Caki2 (cell line): ENCODE measurements at regions not wholly inside any gene's neighbourhood (a gene's known extent, or its start where the extent isn't known, plus 50 kb on each side); places are given as distances from the start of the nearest gene placed in this dataset.

ENCODE experiments used
- DNase-seq: peaks from one replicate; pipeline ENCODE4 v3.0.0-alpha.2; 2015; ENCODE audit warnings: low read depth
- in situ Hi-C: cut with HindIII; loops from 2 replicates; pipeline ENCODE4 v1.10.0; 2016; ENCODE audit warnings: low sequenced_read_pairs, low pct_unique_long_range_greater_than_20kb, mixed read lengths

- in situ Hi-C loops, result no loop called here
- DNase-seq, result no peak
These were observed 386.5 kb downstream of the SHQ1 start for GRCh38 chr3:72461787-72462186.

GRCh38 chr3:72460205-72461174 is 387.8 kb downstream of the SHQ1 start:
- in situ Hi-C loops, result no loop called here

GRCh38 chr3:72459588-72459987 is 388.7 kb downstream of the SHQ1 start:
- in situ Hi-C loops, result no loop called here
- no peak for DNase-seq

More at GRCh38 chr3:72460205-72461174, 387.8 kb downstream of the SHQ1 start:
- no peak for DNase-seq

DNA sequence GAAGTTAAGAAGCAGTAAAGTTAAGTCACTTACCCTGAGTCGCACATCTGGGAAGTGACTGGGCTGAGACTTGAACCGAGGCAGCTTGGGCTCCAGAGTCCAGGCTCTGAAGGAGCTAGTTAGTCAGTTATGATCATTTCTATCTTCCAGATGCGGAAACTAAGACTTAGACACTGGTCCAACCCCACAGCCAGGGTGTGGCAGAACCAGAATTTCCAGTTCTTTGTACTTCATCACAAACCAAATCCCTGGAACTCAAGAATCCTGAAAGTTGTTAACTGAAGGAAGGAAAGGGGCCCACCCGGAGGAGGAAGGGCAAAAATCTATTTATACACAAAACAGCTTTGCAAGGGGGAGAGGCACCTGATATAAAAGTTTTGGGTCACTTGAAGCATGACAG is 389.9 kb downstream of the SHQ1 start:
- DNase-seq, result no peak
- in situ Hi-C loops, result no loop called here

DNA sequence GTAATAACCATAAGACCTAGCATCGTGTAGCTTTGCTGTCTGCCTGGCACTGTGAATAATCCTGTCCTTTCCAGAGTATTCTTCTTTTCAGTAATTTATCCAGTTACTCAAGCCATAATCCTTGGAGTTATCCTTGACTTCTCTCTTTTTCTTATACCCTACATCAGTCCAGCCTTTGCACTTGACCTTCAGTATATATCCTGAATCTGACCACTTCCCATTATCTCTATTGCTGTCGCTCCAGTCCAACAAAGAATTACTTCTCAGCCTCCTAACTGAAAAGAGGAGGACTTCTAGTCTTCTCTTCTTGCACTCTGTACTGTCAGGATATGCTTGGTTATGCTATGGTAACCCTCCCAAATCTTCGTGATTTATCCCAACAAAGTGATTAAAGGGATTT is 393.8 kb downstream of the SHQ1 start:
- no peak for DNase-seq
- in situ Hi-C loops, result no loop called here

DNA sequence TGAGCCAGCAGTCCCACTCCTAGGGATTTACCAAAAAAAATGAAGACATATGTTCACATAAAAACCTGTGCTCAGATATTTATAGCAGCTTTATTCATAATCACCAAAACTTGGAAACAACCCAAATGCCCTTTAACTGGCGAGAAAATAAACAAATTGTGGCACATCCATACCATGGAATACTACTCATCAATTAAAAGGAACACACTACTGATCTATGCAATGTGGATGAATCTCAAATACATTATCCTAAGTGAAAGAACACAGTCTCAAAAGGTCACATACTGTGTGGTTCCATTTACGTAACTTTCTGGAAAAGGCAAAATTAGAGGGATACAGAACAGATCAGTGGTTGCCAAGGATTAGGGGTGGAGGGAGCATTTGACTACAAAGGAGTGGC is 394.5 kb downstream of the SHQ1 start:
- DNase-seq, result no peak
- in situ Hi-C loops, result no loop called here

GRCh38 chr3:72452745-72453144 is 395.5 kb downstream of the SHQ1 start:
- in situ Hi-C loops, result no loop called here
- DNase-seq, result no peak

- in situ Hi-C loops, result no loop called here
- DNase-seq, result no peak
These were observed 396.4 kb downstream of the SHQ1 start for GRCh38 chr3:72451841-72452240.

GRCh38 chr3:72449551-72449950 is 398.7 kb downstream of the SHQ1 start:
- DNase-seq, result no peak
- in situ Hi-C loops, result no loop called here

GRCh38 chr3:72448858-72449257 is 399.4 kb downstream of the SHQ1 start:
- in situ Hi-C loops, result no loop called here

GRCh38 chr3:72448375-72448823 is 399.8 kb downstream of the SHQ1 start:
- in situ Hi-C loops, result no loop called here
- DNase-seq, result no peak

More at GRCh38 chr3:72448858-72449257, 399.4 kb downstream of the SHQ1 start:
- DNase-seq, result peak; percentile 30

- DNase-seq, result peak; percentile 61
- in situ Hi-C loops, result no loop called here
These were observed 400.9 kb downstream of the SHQ1 start for GRCh38 chr3:72447059-72447946.

DNA sequence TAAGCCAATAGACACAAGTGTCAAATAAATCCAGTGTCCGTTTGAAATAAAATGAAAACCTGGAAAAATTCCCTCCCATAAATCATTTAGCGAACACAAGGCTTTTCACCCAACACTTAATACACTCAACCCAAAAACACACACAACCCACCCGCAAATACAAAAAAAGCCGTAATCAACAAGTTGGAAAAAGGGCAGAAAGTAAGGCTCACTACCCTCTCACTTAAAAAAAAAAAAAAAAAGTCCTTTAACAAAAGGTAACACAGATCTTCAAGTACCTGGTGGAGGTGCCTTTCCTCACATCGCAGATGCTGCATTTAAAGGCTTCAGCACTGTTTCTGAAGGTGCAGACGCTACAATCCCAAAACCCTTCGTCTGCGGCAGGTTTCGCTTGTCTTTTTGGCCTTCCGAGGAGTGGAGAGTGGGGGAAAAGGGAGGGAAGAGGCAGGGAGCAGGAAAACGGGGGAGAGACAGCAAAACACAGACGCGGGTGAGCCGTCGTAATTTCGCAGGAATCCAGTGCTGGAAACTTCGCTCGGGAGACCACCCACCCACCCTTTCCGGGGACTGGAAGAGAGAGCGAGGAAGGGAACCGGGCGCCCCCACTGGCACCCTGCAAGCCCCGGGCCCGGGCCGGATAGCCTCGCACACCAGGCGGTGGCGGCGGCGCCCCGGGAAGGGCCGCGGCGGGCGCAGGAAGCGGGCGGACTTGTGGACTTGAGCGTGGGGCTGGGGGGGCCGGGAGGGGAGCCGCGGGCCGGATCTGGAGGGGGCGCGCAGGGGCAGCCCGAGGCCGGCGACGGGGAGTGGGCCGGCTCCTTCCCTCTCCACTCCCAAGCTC is 401.8 kb downstream of the SHQ1 start, which contains the start of gene RYBP:
RYBP (minus strand) TSS at position 404 of the 841 bp plus-strand sequence.
- in situ Hi-C loops, result no loop called here

GRCh38 chr3:72445827-72446217 is 402.4 kb downstream of the SHQ1 start:
- in situ Hi-C loops, result no loop called here
- DNase-seq, result no peak

More for the DNA sequence above, 401.8 kb downstream of the SHQ1 start, which contains the start of gene RYBP:
- DNase-seq, result peak; percentile 39

GRCh38 chr3:72444656-72445223 is 403.5 kb downstream of the SHQ1 start:
- no peak for DNase-seq

GRCh38 chr3:72442759-72443158 is 405.5 kb downstream of the SHQ1 start:
- DNase-seq, result no peak

More at GRCh38 chr3:72444656-72445223, 403.5 kb downstream of the SHQ1 start:
- in situ Hi-C loops, result no loop called here

GRCh38 chr3:72441284-72441994 is 406.8 kb downstream of the SHQ1 start:
- in situ Hi-C loops, result no loop called here
- DNase-seq, result no peak

More at GRCh38 chr3:72442759-72443158, 405.5 kb downstream of the SHQ1 start:
- in situ Hi-C loops, result no loop called here
